HG02623 (cell line): ENCODE measurements at regions not wholly inside any gene's neighbourhood (a gene's known extent, or its start where the extent isn't known, plus 50 kb on each side); places are given as distances from the start of the nearest gene placed in this dataset.

Experiments used
- ATAC-seq: cut with Tn5 transposase; IDR thresholded peaks from one replicate; pipeline ENCODE4 v1.9.1; 2021; ENCODE audit warnings: moderate library complexity; ENCODE audit not compliant: unreplicated experiment

- no peak for ATAC-seq
These were observed 194.8 kb upstream of the SLC30A5 start for GRCh38 chr5:68898951-68899471.

GRCh38 chr5:68911840-68912690, 181.7 kb upstream of the SLC30A5 start:
- ATAC-seq, result no peak

- ATAC-seq, result no peak
These were observed 178.7 kb upstream of the SLC30A5 start for GRCh38 chr5:68915079-68915478.

GRCh38 chr5:68918306-68918705, 175.5 kb upstream of the SLC30A5 start:
- no peak for ATAC-seq

- no peak for ATAC-seq
These were observed 173.8 kb upstream of the SLC30A5 start for GRCh38 chr5:68919988-68920490.

- no peak for ATAC-seq
These were observed 172.9 kb upstream of the SLC30A5 start for GRCh38 chr5:68920888-68921287.

- ATAC-seq, result no peak
These were observed 171.4 kb upstream of the SLC30A5 start for GRCh38 chr5:68922172-68922987.

GRCh38 chr5:68924481-68925145, 169.2 kb upstream of the SLC30A5 start:
- no peak for ATAC-seq

GRCh38 chr5:68928617-68929302, 165.1 kb upstream of the SLC30A5 start:
- ATAC-seq, result no peak

GRCh38 chr5:68930139-68930538, 163.7 kb upstream of the SLC30A5 start:
- no peak for ATAC-seq

- no peak for ATAC-seq
These were observed 160.9 kb upstream of the SLC30A5 start for GRCh38 chr5:68932830-68933434.

- no peak for ATAC-seq
These were observed 151.6 kb upstream of the SLC30A5 start for GRCh38 chr5:68942169-68942568.

- no peak for ATAC-seq
These were observed 147.1 kb upstream of the SLC30A5 start for GRCh38 chr5:68946728-68947127.

- no peak for ATAC-seq
These were observed 145.8 kb upstream of the SLC30A5 start for GRCh38 chr5:68947986-68948385.

- ATAC-seq, result no peak
These were observed 144.6 kb upstream of the SLC30A5 start for GRCh38 chr5:68949256-68949655.

- ATAC-seq, result no peak
These were observed 144.1 kb upstream of the SLC30A5 start for GRCh38 chr5:68949711-68950110.

- ATAC-seq, result no peak
These were observed 143.7 kb upstream of the SLC30A5 start for GRCh38 chr5:68950125-68950524.

GRCh38 chr5:68950930-68951329, 142.9 kb upstream of the SLC30A5 start:
- no peak for ATAC-seq

GRCh38 chr5:68953231-68953874, 140.5 kb upstream of the SLC30A5 start:
- no peak for ATAC-seq
